GM21786 (cell line): ENCODE measurements at regions not wholly inside any gene's neighbourhood (a gene's known extent, or its start where the extent isn't known, plus 50 kb on each side); places are given as distances from the start of the nearest gene placed in this dataset.

Source experiments
- ATAC-seq: cut with Tn5 transposase; IDR thresholded peaks from one replicate; pipeline ENCODE4 v1.9.1; 2021; ENCODE audit not compliant: unreplicated experiment

GRCh38 chr7:117929237-117929636, 56.0 kb upstream of the CTTNBP2 start:
- no peak for ATAC-seq

- no peak for ATAC-seq
Measured at GRCh38 chr7:117931314-117931713, 58.1 kb upstream of the CTTNBP2 start.

- no peak for ATAC-seq
Measured at GRCh38 chr7:117937049-117937752, 64.0 kb upstream of the CTTNBP2 start.

GRCh38 chr7:117937753-117938483, 64.7 kb upstream of the CTTNBP2 start:
- ATAC-seq, result no peak

- ATAC-seq, result no peak
Measured at GRCh38 chr7:117941138-117941810, 68.0 kb upstream of the CTTNBP2 start.

- ATAC-seq, result no peak
Measured at GRCh38 chr7:117942780-117943179, 69.5 kb upstream of the CTTNBP2 start.

GRCh38 chr7:117944886-117945285, 71.6 kb upstream of the CTTNBP2 start:
- no peak for ATAC-seq

GRCh38 chr7:117946151-117946633, 73.0 kb upstream of the CTTNBP2 start:
- no peak for ATAC-seq

GRCh38 chr7:117949232-117949631, 76.0 kb upstream of the CTTNBP2 start:
- no peak for ATAC-seq

- ATAC-seq, result no peak
Measured at GRCh38 chr7:117950601-117951260, 77.5 kb upstream of the CTTNBP2 start.

GRCh38 chr7:117951285-117951684, 78.0 kb upstream of the CTTNBP2 start:
- no peak for ATAC-seq

GRCh38 chr7:117951691-117952280, 78.5 kb upstream of the CTTNBP2 start:
- ATAC-seq, result no peak

- no peak for ATAC-seq
Measured at GRCh38 chr7:117955046-117955445, 81.8 kb upstream of the CTTNBP2 start.

GRCh38 chr7:117960351-117960750, 87.1 kb upstream of the CTTNBP2 start:
- ATAC-seq, result no peak

GRCh38 chr7:117961235-117961634, 88.0 kb upstream of the CTTNBP2 start:
- no peak for ATAC-seq

GRCh38 chr7:117962366-117962994, 89.2 kb upstream of the CTTNBP2 start:
- ATAC-seq, result no peak

- no peak for ATAC-seq
Measured at GRCh38 chr7:117963264-117964197, 90.3 kb upstream of the CTTNBP2 start.

GRCh38 chr7:117970801-117971200, 97.6 kb upstream of the CTTNBP2 start:
- no peak for ATAC-seq

- no peak for ATAC-seq
Measured at GRCh38 chr7:117971556-117972244, 98.5 kb upstream of the CTTNBP2 start.
